K562 (cell line): ENCODE measurements at regions not wholly inside any gene's neighbourhood (a gene's known extent, or its start where the extent isn't known, plus 50 kb on each side); places are given as distances from the start of the nearest gene placed in this dataset.

Source experiments
- MAFK ChIP-seq: IDR thresholded peaks from 2 replicates; pipeline ENCODE4 v1.6.1; 2011; ENCODE audit warnings: low read length, improper control_type of control experiment
- MYC ChIP-seq, 2 experiments: fragments of 250-450 bp in 1 of 2; sonication (Bioruptor Pico) in 1 of 2; IDR thresholded peaks; 2 replicates each; pipeline versions ENCODE4 v1.5.1 to v1.6.1; 2012 to 2021; ENCODE audit warnings: low read depth in 2 of 2, borderline replicate concordance in 1 of 2, improper control_type of control experiment in 1 of 2, low read length in 1 of 2, mild to moderate bottlenecking in 1 of 2, moderate library complexity in 1 of 2
- SMC3 ChIP-seq: conservative IDR thresholded peaks from 2 replicates; pipeline ENCODE4 v1.6.1; 2011; ENCODE audit warnings: low read depth, low read length, improper control_type of control experiment; ENCODE audit not compliant: insufficient read depth
- TAF1 ChIP-seq: IDR thresholded peaks from 2 replicates; pipeline ENCODE4 v1.6.1; 2011; ENCODE audit warnings: mild to moderate bottlenecking, low read length, moderate library complexity; ENCODE audit not compliant: insufficient read depth, control insufficient read depth, severe bottlenecking; ENCODE audit errors: extremely low read depth
- ZNF184 ChIP-seq: sonication (generic); formaldehyde crosslinking; IDR thresholded peaks from 2 replicates; pipeline ENCODE4 v1.5.0; 2020; ENCODE audit warnings: missing genetic modification reagents
- TF ChIP-seq, protein P1 (sequence below): IDR thresholded peaks from 3 replicates; pipeline ENCODE4 v1.6.1; 2011; ENCODE audit warnings: borderline replicate concordance, mild to moderate bottlenecking; ENCODE audit not compliant: insufficient read length, insufficient read depth

DNA sequence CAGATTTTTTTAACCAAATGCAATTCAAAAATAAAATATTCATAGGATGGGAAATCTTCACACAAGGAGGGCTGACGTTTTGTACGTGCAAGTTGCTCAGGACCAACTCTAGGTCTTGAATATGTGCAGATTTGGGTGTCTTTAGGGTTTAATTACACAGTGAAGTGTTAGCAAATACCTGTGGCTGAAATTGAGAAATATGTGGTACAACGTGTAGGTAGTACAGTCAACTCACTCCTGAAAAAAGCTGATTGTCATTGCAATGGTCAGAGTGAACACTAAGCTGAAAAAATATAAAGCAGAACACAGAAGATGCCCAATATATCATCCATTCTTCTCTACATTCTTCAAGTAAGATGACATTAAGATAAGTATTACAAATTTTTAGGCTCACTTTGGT, 314.3 kb downstream of the SLITRK1 start:
- TF ChIP-seq TAF1 (no peak), MAFK (no peak), ZNF184 (CRISPR knock-in tag) (no peak), MYC (IDR thresholded peaks at IDR 0.05; ENCODE audit: low read depth, low read length) (no peak), MYC (CRISPR knock-in tag; IDR thresholded peaks at IDR 0.05; ENCODE audit: borderline replicate concordance, low read depth) (no peak), SMC3 (no peak)
- TF ChIP-seq, protein P1, sequence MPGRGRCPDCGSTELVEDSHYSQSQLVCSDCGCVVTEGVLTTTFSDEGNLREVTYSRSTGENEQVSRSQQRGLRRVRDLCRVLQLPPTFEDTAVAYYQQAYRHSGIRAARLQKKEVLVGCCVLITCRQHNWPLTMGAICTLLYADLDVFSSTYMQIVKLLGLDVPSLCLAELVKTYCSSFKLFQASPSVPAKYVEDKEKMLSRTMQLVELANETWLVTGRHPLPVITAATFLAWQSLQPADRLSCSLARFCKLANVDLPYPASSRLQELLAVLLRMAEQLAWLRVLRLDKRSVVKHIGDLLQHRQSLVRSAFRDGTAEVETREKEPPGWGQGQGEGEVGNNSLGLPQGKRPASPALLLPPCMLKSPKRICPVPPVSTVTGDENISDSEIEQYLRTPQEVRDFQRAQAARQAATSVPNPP = no peak
